HCT116 (cell line): ENCODE measurements at regions not wholly inside any gene's neighbourhood (a gene's known extent, or its start where the extent isn't known, plus 50 kb on each side); places are given as distances from the start of the nearest gene placed in this dataset.

Source experiments
- ATAC-seq: fragments of 200-7000 bp; cut with Tn5 transposase; 2 replicates; pipeline ENCODE4 v1.9.1; 2020; ENCODE audit warnings: mild to moderate bottlenecking, moderate library complexity
- BruUV-seq: library from RNA; stranded (reverse); fragments of 400-500 nt; replicated peaks from 2 replicates; lab custom pipeline; 2021; lab: Mats Ljungman, UMichigan
- CTCF ChIA-PET: fragments of 300-600 bp; sonication (Branson Sonifier 250); formaldehyde crosslinking; loops from one replicate; lab custom pipeline; 2021; ENCODE audit warnings: antibody characterized with exemption; lab: Charles Lee
- POLR2A ChIA-PET: fragments of 300-600, 350-600 bp; sonication (Branson Sonifier 250); formaldehyde crosslinking; loops from one replicate; lab custom pipeline; 2021; ENCODE audit warnings: antibody characterized with exemption; lab: Charles Lee
- RAD21 ChIA-PET, 2 experiments: fragments of 300-600 bp; sonication (Branson Sonifier 250); formaldehyde crosslinking; loops; one replicate each; lab custom pipeline; 2023; ENCODE audit warnings: low total read pairs in 2 of 2; ENCODE audit not compliant: uncharacterized antibody in 2 of 2, unreplicated experiment in 2 of 2, low non-redundant PET in 1 of 2; lab: Charles Lee
- DNase-seq: peaks from one replicate; pipeline ENCODE4 v3.0.0-alpha.2; 2010; ENCODE audit warnings: low read depth, low spot score
- H2AFZ ChIP-seq: fragments of 200-600 bp; shearing (Covaris generic), sonication (generic); 2 replicates; pipeline ENCODE4 v1.6.1; 2017; ENCODE audit warnings: low read depth, mixed run types, mixed read lengths, antibody characterized with exemption, low read length; ENCODE audit not compliant: poor library complexity, severe bottlenecking
- H3K27ac ChIP-seq: 2 replicates; pipeline ENCODE4 v1.5.1; 2012; ENCODE audit warnings: low read depth, low read length
- H3K27me3 ChIP-seq: fragments of 200-600 bp; sonication (generic); 2 replicates; pipeline ENCODE4 v1.6.1; 2016; ENCODE audit warnings: mixed run types, low read length, mixed read lengths; ENCODE audit not compliant: insufficient read depth
- H3K36me3 ChIP-seq, 2 experiments: fragments of 200-500 bp in 1 of 2; fragments of 200-600 bp in 1 of 2; sonication (Bioruptor generic) in 1 of 2; sonication (generic) in 1 of 2; 2 replicates each; pipeline versions ENCODE4 v1.5.1 to v1.6.1; 2014 to 2016; ENCODE audit warnings: low read length in 2 of 2, inconsistent platforms in 1 of 2, mixed read lengths in 1 of 2, mixed run types in 1 of 2; ENCODE audit not compliant: insufficient read depth in 2 of 2, control insufficient read depth in 1 of 2
- H3K4me1 ChIP-seq, 2 experiments: fragments of 200-600 bp in 1 of 2; sonication (generic) in 1 of 2; 2 replicates each; pipeline versions ENCODE4 v1.5.1 to v1.6.1; 2012 to 2017; ENCODE audit warnings: low read length in 2 of 2, inconsistent platforms in 1 of 2, mild to moderate bottlenecking in 1 of 2, mixed read lengths in 1 of 2, mixed run types in 1 of 2, moderate library complexity in 1 of 2; ENCODE audit not compliant: insufficient read depth in 2 of 2, control insufficient read depth in 1 of 2
- H3K4me2 ChIP-seq: fragments of 200-600 bp; sonication (generic); 2 replicates; pipeline ENCODE4 v1.6.1; 2017; ENCODE audit warnings: mixed run types, low read length, mixed read lengths
- H3K4me3 ChIP-seq, 2 experiments: fragments of 200-600 bp in 1 of 2; sonication (generic) in 1 of 2; replicated peaks in 1 of 2; 2 replicates each; pipeline ENCODE4 v1.5.1; 2011 to 2016; ENCODE audit warnings: low read length in 2 of 2, control low read depth in 1 of 2, low read depth in 1 of 2, mild to moderate bottlenecking in 1 of 2, mixed read lengths in 1 of 2, mixed run types in 1 of 2
- H3K79me2 ChIP-seq: fragments of 200-600 bp; sonication (generic); 2 replicates; pipeline ENCODE4 v1.6.1; 2017; ENCODE audit warnings: mild to moderate bottlenecking, mixed run types, low read length, moderate library complexity, mixed read lengths; ENCODE audit not compliant: insufficient read depth
- H3K9ac ChIP-seq: fragments of 200-600 bp; sonication (generic); 2 replicates; pipeline ENCODE4 v1.6.1; 2016; ENCODE audit warnings: low read length, mixed read lengths
- H3K9me2 ChIP-seq: fragments of 200-600 bp; sonication (generic), shearing (Covaris generic); 2 replicates; pipeline ENCODE4 v1.6.1; 2017; ENCODE audit warnings: mixed run types, mild to moderate bottlenecking, moderate library complexity; ENCODE audit not compliant: insufficient read depth
- H3K9me3 ChIP-seq, 2 experiments: fragments of 200-500 bp in 1 of 2; fragments of 200-600 bp in 1 of 2; sonication (Bioruptor generic) in 1 of 2; sonication (generic) in 1 of 2; 2 replicates each; pipeline ENCODE4 v1.6.1; 2014 to 2017; ENCODE audit warnings: low read length in 2 of 2, mixed read lengths in 2 of 2, inconsistent platforms in 1 of 2, low read depth in 1 of 2, mild to moderate bottlenecking in 1 of 2, mixed run types in 1 of 2, moderate library complexity in 1 of 2; ENCODE audit not compliant: control insufficient read depth in 1 of 2, insufficient read depth in 1 of 2
- H4K20me1 ChIP-seq: fragments of 200-600 bp; sonication (generic), shearing (Covaris generic); 2 replicates; pipeline ENCODE4 v1.6.1; 2017; ENCODE audit warnings: mixed run types, mild to moderate bottlenecking, moderate library complexity; ENCODE audit not compliant: insufficient read depth
- CBX3 ChIP-seq: IDR thresholded peaks from 2 replicates; pipeline ENCODE4 v1.6.1; 2012; ENCODE audit warnings: low read depth
- CEBPB ChIP-seq: IDR thresholded peaks from 2 replicates; pipeline ENCODE4 v1.6.1; 2012; ENCODE audit warnings: low read depth
- ELF1 ChIP-seq: IDR thresholded peaks from 2 replicates; pipeline ENCODE4 v1.6.1; 2012; ENCODE audit warnings: low read depth, borderline replicate concordance
- EZH2 ChIP-seq: fragments of 200-600 bp; sonication (generic); IDR thresholded peaks from 2 replicates; pipeline ENCODE4 v1.6.1; 2017; ENCODE audit warnings: antibody characterized with exemption, mixed run types
- FOSL1 ChIP-seq: IDR thresholded peaks from 2 replicates; pipeline ENCODE4 v1.6.1; 2012; ENCODE audit warnings: low read depth
- JUND ChIP-seq: IDR thresholded peaks from 2 replicates; pipeline ENCODE4 v1.6.1; 2012
- MAX ChIP-seq: IDR thresholded peaks from 2 replicates; pipeline ENCODE4 v1.6.1; 2012
- SIN3A ChIP-seq: IDR thresholded peaks from 2 replicates; pipeline ENCODE4 v1.6.1; 2012; ENCODE audit warnings: low read depth
- YY1 ChIP-seq: IDR thresholded peaks from 2 replicates; pipeline ENCODE4 v1.6.1; 2011; ENCODE audit warnings: low read length, low read depth, moderate library complexity, mild to moderate bottlenecking; ENCODE audit not compliant: insufficient replicate concordance; ENCODE audit errors: extremely low read depth
- ZBTB33 ChIP-seq: IDR thresholded peaks from 2 replicates; pipeline ENCODE4 v1.6.1; 2011; ENCODE audit warnings: mild to moderate bottlenecking, low read length, moderate library complexity; ENCODE audit not compliant: insufficient replicate concordance; ENCODE audit errors: extremely low read depth
- intact Hi-C: fragments of 100-400 bp; cut with micrococcal nuclease; formaldehyde crosslinking; loops from 2 replicates; pipeline ENCODE4 v1.10.0; 2022

- ChIA-PET CTCF (no interaction called here), POLR2A (no interaction called here), RAD21 (no interaction called here)
- Histone ChIP-seq H2AFZ (no peak overlapping the region), H3K9me2 (no peaks in the 10 kb centered on the region), H3K4me3 (no peak overlapping the region), H3K36me3 (no peaks in the 10 kb centered on the region), H3K4me2 (no peak overlapping the region), H3K27ac (no peak overlapping the region), H3K9me3 (no peaks in the 10 kb centered on the region), H3K4me1 (peaks cover 3 to 20% of the 10 kb centered on the region in 2 experiments; a peak in 3 of 4 replicates), H3K27me3 (no peaks in the 10 kb centered on the region), H3K79me2 (no peaks in the 10 kb centered on the region), H3K9ac (no peak overlapping the region), H4K20me1 (no peaks in the 10 kb centered on the region)
- intact Hi-C loops, result no loop called here
- no TSS peak for BruUV-seq
- ATAC-seq, result no peak
- no peak for DNase-seq
- TF ChIP-seq YY1 (no peak), MAX (no peak), CEBPB (no peak), CBX3 (no peak), SIN3A (no peak), ELF1 (no peak), EZH2 (no peak)
Measured at GRCh38 chr7:41024126-41024525, 678.8 kb downstream of the INHBA start.

GRCh38 chr7:41020056-41020455 lies 682.8 kb downstream of the INHBA start:
- no peak overlapping the region for H3K4me3 ChIP-seq
- no peak for TF ChIP-seq ZBTB33
- TF ChIP-seq FOSL1, result no peak
- TF ChIP-seq YY1, result no peak
- no peak for TF ChIP-seq CBX3
- no peak for TF ChIP-seq JUND
- H4K20me1 ChIP-seq, result no peaks in the 10 kb centered on the region
- H3K4me1 ChIP-seq, result no peaks in the 10 kb centered on the region
- ChIA-PET CTCF (interaction anchor here (1.5 kb wide), 1 partner anchor 17 kb away, joined by 6 read pairs; no protein-coding TSS in a partner anchor), RAD21 (no interaction called here), POLR2A (no interaction called here)
- H3K27me3 ChIP-seq, result no peaks in the 10 kb centered on the region
- BruUV-seq, result no TSS peak
- no peak overlapping the region for H3K27ac ChIP-seq
- H3K79me2 ChIP-seq, result no peaks in the 10 kb centered on the region
- no peak for ATAC-seq
- no peak overlapping the region for H3K4me2 ChIP-seq
- no peaks in the 10 kb centered on the region for H3K36me3 ChIP-seq
- DNase-seq, result no peak
- H2AFZ ChIP-seq, result no peak overlapping the region
- H3K9me3 ChIP-seq, result no peaks in the 10 kb centered on the region
- no peak overlapping the region for H3K9ac ChIP-seq
- no peaks in the 10 kb centered on the region for H3K9me2 ChIP-seq
- intact Hi-C loops, result no loop called here
